COR-L47 (cell line): ENCODE measurements at regions not wholly inside any gene's neighbourhood (a gene's known extent, or its start where the extent isn't known, plus 50 kb on each side); places are given as distances from the start of the nearest gene placed in this dataset.
A peak's percentile ranks its signal among the peaks of the same experiment; 100 is the strongest.
"Not testable (repeated sequence)": the region's sequence is repeated elsewhere in the genome, so short reads cannot be mapped to it uniquely, and the experiment has no call there.

Source experiments
- DNase-seq: peaks from one replicate; lab custom pipeline; 2025; lab: John Stamatoyannopoulos, UW

DNA sequence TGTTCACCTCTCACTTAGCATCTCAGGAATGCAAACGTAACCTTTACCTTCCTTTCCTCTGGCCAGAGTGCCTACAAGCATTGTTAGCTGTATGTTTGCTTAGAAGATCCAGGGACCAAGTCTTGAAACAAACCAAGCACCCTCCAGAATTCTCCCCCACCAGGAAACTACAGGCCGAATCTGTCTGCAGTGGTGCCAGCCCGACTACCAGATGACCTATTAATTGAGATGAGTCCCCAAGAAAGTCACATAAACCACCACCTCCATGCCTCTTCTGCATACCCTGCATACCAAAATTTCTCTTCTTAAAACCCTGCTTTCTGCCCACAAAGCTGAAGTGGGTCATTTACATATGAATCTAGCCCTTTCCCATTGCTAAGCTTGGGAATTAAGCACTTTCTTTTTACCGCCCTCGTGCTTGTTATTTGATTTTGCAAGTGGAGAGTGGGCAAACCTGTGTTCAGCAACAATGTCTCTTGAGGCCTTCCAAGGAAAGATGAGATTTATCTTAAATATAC lies 1239.1 kb downstream of the CDH12 start:
- no peak for DNase-seq

DNA sequence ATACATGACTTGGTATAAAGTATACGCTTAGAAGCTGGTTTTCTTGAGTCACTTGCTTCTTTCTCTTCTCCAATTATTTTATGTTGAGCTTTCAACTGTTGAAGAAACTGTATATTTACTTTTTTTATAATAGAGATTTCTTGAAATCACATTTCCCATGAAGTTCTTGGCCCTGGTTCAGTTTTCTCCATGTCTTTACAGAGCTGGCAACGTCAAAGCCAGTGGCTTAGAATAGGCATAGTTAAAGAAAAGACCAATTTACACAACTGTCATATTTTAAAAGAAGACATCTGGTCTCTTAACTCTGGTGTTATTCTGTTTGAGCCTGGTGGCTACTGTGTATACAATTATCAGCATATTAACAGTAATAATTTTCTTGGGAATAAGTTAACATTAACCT lies 1249.3 kb downstream of the CDH12 start:
- DNase-seq, result no peak

GRCh38 chr5:21594566-21594965 lies 1258.6 kb downstream of the CDH12 start:
- DNase-seq, result no peak

DNA sequence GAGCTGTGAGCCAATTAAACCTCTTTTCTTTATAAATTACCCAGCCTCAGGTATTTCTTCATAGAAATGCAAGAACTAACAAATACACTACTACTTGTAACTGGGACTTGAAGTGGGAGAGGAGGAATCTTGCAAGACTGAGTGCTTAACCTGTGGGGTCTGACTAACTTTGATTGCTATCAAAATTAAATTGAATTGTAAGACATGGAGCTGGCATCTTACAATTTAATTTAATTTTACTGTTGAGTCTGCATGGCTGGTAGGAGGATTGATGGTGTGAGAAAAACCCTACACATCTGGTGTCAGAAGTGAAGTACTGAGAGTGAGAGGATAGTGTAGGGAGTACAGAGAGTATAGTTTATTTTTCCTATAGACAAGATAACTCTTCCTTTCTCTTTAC lies 1259.9 kb downstream of the CDH12 start:
- DNase-seq, result no peak

DNA sequence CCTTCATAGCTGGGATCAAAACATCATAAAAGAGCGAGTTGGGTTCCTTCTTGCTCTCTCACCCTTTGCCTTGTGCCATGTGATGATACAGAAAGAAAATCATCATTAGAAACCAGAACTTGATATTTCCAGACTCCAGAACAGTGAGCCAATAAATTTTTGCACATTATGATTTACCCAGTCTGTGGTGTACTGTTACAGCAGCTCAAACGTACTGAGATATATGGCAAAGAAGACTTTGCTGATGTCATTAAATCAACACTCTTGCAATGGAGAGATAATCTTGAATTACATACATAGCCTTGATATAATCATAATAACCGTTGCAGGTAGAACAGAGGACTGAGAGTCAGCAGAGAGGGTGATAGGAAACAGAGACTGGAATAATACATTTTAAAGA lies 1271.6 kb downstream of the CDH12 start:
- DNase-seq, result no peak

DNA sequence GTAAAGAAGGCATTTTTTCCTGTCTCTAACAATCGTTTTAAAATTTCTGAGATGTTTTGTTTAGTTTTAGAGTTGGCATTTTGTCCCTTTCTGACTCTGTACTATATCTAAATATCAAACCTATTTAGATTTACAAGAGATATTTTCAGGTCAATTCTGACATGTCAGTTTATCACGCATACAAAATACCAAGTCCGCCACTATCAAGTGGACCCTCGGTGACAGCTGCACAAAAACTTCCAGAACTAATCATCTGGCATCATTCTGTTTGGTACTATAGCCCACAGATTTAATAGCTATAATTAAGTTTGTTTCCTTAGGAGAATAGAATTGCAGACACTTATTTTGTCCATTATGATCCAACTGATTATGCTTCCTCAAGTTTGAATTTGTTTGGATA lies 1278.2 kb downstream of the CDH12 start:
- DNase-seq, result peak; percentile 26

GRCh38 chr5:21574438-21574837 lies 1278.7 kb downstream of the CDH12 start:
- DNase-seq, result no peak

GRCh38 chr5:21573416-21574314 lies 1279.5 kb downstream of the CDH12 start:
- DNase-seq, result no peak

- not testable (repeated sequence) for DNase-seq
These were observed 1281.9 kb downstream of the CDH12 start for GRCh38 chr5:21571196-21571595.

- not testable (repeated sequence) for DNase-seq
These were observed 1294.0 kb downstream of the CDH12 start for GRCh38 chr5:21559109-21559508.

DNA sequence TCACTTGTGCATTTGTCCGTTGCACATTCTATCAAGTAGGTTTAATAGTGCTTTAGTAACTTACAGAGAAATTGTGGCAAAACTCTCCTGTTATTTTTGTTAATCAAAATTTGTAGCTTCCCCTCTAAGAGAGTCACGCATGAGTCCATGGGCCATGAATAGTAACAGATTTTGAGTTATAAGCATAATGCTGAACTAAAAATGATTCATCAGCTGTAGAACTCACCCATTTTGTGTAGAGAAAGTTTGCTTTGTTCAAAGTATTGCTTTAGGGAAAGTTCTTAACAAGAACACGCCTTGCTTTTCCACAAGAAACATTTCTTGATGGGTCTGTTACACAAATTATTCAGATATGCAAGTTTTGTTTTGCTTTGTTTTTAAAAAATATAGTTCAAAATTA lies 1300.9 kb downstream of the CDH12 start:
- DNase-seq, result not testable (repeated sequence)

GRCh38 chr5:21550916-21551315 lies 1302.2 kb downstream of the CDH12 start:
- not testable (repeated sequence) for DNase-seq

GRCh38 chr5:21547656-21548055 lies 1305.5 kb downstream of the CDH12 start:
- DNase-seq, result not testable (repeated sequence)

DNA sequence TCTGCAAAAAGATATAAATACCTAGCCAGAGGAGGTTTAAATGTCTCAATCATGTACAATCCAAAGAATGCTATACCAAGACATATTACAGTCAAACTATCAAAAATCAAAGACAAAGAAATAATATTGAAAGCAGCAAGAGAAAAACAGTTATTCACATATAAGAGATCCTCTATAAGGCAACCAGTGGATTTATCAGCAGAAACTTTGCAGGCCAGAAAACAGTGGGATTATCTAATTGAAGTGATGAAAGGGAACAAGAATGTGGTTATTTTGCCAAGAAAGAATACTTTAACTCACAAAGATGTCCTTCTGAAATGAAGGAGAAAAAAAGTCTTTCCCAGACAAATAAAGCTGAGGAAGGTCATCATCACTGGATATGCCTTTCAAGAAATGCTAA lies 1318.0 kb downstream of the CDH12 start:
- DNase-seq, result not testable (repeated sequence)

GRCh38 chr5:21521157-21521556 lies 1332.0 kb downstream of the CDH12 start:
- DNase-seq, result not testable (repeated sequence)

GRCh38 chr5:21496926-21497325 lies 1356.2 kb downstream of the CDH12 start:
- not testable (repeated sequence) for DNase-seq

DNA sequence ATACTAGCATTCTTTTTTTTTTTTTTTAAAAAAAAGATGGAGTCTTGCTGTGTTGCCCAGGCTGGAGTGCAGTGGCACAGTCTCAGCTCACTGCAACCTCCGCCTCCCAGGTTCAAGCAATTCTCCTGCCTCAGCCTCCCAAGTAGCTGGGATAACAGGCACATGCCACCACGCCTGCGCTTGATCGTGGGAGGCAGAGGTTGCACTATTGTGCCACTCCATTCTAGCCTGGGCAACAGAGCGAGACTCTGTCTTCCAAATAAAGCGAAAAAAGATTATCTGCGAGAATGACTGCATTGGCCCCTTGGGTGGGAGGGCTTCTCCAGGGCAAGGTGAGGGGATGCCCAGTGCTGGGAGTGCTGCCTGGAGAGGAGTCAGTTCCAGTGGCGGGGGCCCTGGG lies 1357.1 kb downstream of the CDH12 start:
- DNase-seq, result not testable (repeated sequence)

- not testable (repeated sequence) for DNase-seq
These were observed 1357.9 kb downstream of the CDH12 start for GRCh38 chr5:21495235-21495634.

GRCh38 chr5:21494033-21494432 lies 1359.1 kb downstream of the CDH12 start:
- not testable (repeated sequence) for DNase-seq

- DNase-seq, result not testable (repeated sequence)
These were observed 1362.0 kb downstream of the CDH12 start for GRCh38 chr5:21491182-21491581.

DNA sequence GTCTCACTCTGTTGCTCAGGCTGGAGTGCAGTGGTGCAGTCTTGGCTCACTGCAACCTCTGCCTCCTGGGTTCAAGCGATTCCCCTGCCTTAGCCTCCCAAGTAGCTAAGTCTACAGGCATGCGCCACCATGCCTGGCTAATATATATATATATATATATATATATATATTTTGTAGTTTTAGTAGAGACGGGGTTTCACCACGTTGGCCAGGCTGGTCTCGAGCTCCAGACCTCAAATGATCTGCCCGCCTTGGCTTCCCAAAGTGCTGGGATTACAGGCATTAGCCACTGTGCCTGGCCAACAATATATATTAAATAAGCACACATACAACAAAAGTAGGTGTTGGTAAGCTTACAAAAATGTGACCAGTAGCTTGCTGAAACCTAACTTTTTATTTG lies 1364.3 kb downstream of the CDH12 start:
- DNase-seq, result not testable (repeated sequence)

DNA sequence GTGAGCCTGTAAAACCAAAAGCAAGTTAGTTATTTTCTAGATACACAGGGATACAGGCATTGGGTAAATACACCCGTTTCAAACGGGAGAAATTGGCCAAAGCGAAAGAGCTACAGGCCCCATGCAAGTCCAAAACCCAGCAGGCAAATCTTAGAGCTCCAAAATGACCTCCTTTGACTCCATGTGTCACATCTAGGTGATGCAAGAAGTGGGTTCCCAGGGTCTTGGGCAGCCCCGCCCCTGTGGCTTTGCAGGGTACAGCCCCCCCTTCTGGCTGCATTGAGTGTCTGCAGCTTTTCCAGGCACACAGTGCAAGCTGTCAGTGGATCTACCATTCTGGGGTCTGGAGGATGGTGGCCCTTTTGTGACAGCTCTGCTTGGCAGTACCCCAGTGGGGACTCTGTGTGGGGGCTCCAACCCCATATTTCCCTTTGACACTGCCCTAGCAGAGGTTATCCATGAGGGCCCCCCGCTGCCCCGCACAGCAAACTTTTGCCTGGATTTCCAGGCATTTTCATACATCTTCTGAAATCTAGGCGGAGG lies 1367.6 kb downstream of the CDH12 start:
- not testable (repeated sequence) for DNase-seq

GRCh38 chr5:21484498-21484889 lies 1368.7 kb downstream of the CDH12 start:
- not testable (repeated sequence) for DNase-seq
